ENCODE measurements at regions not wholly inside any gene's neighbourhood (a gene's known extent, or its start where the extent isn't known, plus 50 kb on each side); places are given as distances from the start of the nearest gene placed in this dataset.
A peak's percentile ranks its signal among the peaks of the same experiment; 100 is the strongest.

- no peak for DNase-seq (ENCODE audit: low read depth)
Observed at GRCh38 chr2:111647359-111647758, 236.6 kb downstream of the ANAPC1 start.

- DNase-seq (ENCODE audit: low read depth), result no peak
Observed at GRCh38 chr2:111652038-111652437, 232.0 kb downstream of the ANAPC1 start.

GRCh38 chr2:111652681-111653080 lies 231.3 kb downstream of the ANAPC1 start:
- no peak for DNase-seq (ENCODE audit: low read depth)

GRCh38 chr2:111653103-111653624 lies 230.8 kb downstream of the ANAPC1 start:
- no peak for DNase-seq (ENCODE audit: low read depth)

GRCh38 chr2:111653913-111654312 lies 230.1 kb downstream of the ANAPC1 start:
- no peak for DNase-seq (ENCODE audit: low read depth)

- DNase-seq (ENCODE audit: low read depth), result no peak
Observed at GRCh38 chr2:111654829-111655228, 229.2 kb downstream of the ANAPC1 start.

- DNase-seq (ENCODE audit: low read depth), result no peak
Observed at GRCh38 chr2:111656436-111656835, 227.6 kb downstream of the ANAPC1 start.

GRCh38 chr2:111656894-111657293 lies 227.1 kb downstream of the ANAPC1 start:
- DNase-seq (ENCODE audit: low read depth), result no peak

- no peak for DNase-seq (ENCODE audit: low read depth)
Observed at GRCh38 chr2:111657351-111657975, 226.5 kb downstream of the ANAPC1 start.

- DNase-seq (ENCODE audit: low read depth), result peak; percentile 70
Observed at GRCh38 chr2:111659361-111660333, 224.3 kb downstream of the ANAPC1 start.

- no peak for DNase-seq (ENCODE audit: low read depth)
Observed at GRCh38 chr2:111660811-111661210, 223.2 kb downstream of the ANAPC1 start.

GRCh38 chr2:111661286-111661940 lies 222.6 kb downstream of the ANAPC1 start:
- DNase-seq (ENCODE audit: low read depth), result no peak

- no peak for DNase-seq (ENCODE audit: low read depth)
Observed at GRCh38 chr2:111662039-111662770, 221.8 kb downstream of the ANAPC1 start.

GRCh38 chr2:111662771-111663470 lies 221.1 kb downstream of the ANAPC1 start:
- DNase-seq (ENCODE audit: low read depth), result no peak

- DNase-seq (ENCODE audit: low read depth), result no peak
Observed at GRCh38 chr2:111663471-111664274, 220.3 kb downstream of the ANAPC1 start.

- DNase-seq (ENCODE audit: low read depth), result no peak
Observed at GRCh38 chr2:111664275-111664850, 219.6 kb downstream of the ANAPC1 start.

GRCh38 chr2:111665011-111665410 lies 219.0 kb downstream of the ANAPC1 start:
- DNase-seq (ENCODE audit: low read depth), result no peak

- no peak for DNase-seq (ENCODE audit: low read depth)
Observed at GRCh38 chr2:111665551-111666116, 218.4 kb downstream of the ANAPC1 start.

- DNase-seq (ENCODE audit: low read depth), result no peak
Observed at GRCh38 chr2:111666160-111666559, 217.8 kb downstream of the ANAPC1 start.

- DNase-seq (ENCODE audit: low read depth), result no peak
Observed at GRCh38 chr2:111667001-111667400, 217.0 kb downstream of the ANAPC1 start.
